Left hindlimb (tissue), 1 donor: ENCODE measurements at regions not wholly inside any gene's neighbourhood (a gene's known extent, or its start where the extent isn't known, plus 50 kb on each side); places are given as distances from the start of the nearest gene placed in this dataset.
"Not testable (repeated sequence)": the region's sequence is repeated elsewhere in the genome, so short reads cannot be mapped to it uniquely, and the experiment has no call there.

Source experiments
- DNase-seq: peaks from one replicate; pipeline ENCODE4 v3.0.0-alpha.2; 2018

DNA sequence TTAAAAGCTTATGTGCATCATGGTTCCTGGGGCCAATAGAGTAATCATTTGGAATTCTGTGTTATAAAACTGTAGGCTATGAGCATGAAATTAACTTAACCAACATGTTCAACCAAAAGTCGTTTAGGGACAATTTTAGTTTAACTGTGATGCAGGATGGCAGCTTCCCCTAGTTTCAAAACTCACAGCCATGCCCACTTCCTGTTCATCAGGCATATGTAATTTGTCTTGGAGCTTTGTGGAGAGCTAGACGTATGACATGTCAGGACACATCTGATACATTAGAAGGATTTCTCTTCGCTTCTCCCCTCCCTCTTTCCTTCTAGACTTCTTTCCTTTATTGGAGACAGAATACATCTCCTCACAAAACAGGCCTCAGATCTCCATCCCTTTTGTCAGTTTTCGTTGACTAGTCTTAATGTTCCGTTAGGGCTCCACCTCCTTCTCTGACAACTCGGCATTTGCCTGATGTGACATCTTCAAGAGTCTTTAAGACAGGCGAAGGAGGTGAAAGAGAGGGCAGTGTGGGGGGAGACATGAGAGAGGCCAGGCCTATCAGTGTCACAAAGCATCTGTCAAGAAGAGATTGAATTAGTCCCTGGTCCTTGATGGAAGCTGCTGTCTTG lies 176.0 kb downstream of the MSX2 start:
- no peak for DNase-seq

DNA sequence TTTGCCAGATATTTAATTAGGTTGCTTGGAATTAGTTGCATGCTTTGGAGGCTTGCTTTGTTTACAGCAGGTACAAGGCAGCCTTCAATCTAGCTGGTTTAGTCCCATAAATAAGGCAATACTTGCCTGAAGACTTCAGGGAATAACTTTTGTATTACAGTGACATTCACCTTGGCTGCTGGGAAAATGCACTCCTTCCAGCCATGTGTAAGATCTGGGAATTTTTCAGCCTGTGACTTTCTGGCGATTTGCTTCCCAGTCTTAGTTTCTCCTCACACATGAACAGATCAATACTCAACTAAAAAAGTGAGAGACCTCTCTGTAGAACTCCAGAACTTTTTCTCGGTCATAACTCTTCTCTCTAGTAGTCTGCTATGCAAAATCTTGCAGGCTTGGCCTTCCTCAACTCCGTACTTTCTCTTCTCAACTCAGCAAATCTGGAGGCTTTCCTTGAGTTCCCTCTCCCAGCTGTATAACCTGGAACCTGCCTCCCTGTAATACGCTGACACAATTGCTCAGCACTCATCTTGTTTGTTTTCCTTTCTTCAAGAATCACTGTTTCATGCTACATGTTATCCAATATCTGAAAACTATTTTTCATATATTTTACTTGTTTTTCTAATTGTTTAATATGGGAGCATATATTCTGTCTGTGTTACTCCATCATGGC lies 173.0 kb downstream of the MSX2 start:
- no peak for DNase-seq

DNA sequence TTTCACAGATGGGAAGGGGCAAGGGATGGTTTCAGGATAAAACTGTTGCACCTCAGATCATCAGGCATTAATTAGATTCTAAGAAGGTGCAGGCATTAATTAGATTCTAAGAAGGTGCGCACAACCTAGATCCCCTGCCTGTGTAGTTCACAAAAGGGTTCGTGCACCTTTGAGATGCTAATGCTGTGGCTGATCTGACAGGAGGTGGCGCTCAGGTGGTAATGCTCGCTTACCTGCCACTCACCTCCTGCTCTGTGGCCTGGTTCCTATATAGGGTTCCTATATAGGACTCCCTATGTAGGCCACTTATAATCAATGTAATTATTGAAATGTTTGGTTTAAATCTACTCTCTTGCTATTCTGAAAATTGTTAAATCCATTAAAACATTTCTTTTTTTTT lies 171.0 kb downstream of the MSX2 start:
- no peak for DNase-seq

DNA sequence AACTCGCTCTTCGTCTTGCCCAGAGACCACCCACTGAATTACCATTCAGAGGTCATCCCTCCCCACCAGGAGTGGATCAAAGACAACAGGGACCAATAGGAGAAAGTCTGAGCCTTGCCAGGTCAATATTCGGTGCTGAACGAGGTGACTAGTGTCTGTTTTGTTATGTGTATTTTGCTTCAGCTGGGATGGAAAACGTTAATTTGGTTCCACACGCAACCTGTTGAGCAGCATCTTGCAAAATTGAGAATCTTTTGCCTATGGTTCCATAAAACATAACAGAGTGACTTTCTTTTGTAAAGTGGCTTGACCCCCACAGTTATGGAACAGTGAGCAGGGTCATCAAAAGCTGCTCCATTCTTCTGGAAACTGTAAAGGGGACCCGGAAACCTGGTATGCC lies 168.4 kb downstream of the MSX2 start:
- DNase-seq, result no peak

DNA sequence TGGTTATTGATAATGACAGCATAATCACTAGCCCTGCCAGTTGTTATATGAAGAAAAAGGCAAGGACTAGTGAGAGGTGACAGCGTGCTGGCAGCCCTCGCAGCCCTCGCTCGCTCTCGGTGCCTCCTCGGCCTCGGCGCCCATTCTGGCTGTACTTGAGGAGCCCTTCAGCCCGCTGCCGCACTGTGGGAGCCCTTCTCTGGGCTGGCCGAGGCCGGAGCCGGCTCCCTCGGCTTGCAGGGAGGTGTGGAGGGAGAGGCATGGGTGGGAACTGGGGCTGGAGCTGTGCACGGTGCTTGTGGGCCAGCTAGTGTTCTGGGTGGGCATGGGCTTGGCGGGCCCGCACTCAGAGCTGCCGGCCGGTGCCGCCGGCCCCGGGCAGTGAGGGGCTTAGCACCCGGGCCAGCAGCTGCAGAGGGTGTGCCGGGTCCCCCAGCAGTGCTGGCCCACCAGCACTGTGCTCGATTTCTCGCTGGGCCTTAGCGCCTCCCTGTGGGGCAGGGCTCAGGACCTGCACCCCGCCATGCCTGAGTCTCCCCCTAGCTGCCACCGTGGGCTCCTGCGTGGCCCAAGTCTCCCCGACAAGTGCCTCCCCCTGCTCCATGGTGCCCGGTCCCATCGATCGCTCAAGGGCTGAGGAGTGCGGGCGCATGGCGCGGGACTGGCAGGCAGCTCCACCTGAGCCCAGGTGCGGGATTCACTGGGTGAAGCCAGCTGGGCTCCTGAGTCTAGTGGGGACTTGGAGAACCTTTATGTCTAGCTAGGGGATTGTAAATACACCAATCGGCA lies 156.2 kb downstream of the MSX2 start:
- DNase-seq, result not testable (repeated sequence)

DNA sequence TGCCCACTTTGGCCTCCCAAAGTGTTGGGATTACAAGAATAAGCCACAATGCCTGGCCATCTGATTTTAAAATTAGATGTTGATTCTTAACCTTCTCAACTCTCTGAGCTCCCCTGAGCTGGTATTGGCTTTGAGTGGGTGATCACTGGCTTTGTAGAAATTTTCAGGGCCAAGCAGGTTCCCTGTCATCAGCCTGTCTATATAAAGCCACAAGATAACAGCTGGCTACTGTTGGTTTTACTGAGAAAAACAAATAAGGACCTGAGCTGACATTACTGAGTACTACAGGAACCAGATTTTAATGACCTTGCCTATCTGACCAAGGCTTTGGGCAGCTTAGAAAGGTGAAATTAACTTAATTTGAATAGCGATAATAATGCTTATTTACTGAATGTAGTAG lies 153.6 kb downstream of the MSX2 start:
- DNase-seq, result no peak

DNA sequence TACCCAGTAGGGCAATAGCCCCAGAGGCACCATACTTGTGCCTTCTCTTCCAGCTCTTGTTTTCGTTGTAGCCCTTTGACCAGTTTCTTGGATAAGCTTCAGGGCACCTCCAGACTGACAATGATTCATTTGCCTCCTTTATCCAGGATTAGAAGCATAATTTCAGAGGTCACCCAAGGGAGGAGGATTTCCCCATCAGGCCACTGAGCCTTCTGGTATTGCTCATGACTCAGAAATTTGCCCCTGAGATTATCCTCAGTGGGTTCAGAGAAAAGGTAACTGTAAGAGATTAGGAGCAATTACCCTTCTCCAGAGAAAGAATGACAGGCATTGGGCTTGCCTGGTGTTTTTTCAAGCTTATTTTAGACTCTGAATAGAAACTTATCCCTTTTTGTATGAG lies 147.9 kb downstream of the MSX2 start:
- DNase-seq, result no peak

DNA sequence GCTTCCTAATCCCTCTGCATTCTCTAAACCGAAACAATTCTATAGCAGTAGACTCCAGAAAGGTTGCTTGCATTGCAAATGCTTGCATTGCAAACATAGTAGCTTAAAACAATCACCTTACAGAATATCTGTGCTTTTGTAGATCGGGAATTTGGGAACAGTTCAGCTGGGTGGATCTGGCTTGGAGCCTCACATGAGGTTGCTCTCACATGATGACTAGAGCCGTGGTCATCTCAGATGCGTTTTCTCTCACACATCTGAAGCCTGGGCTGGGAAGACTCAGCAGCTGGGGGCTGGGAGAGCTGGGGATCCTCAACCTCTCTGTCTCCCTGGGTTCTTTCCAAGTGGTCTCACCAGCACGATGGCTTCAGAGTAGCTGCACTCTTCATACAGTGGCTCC lies 127.8 kb downstream of the MSX2 start:
- DNase-seq, result no peak

DNA sequence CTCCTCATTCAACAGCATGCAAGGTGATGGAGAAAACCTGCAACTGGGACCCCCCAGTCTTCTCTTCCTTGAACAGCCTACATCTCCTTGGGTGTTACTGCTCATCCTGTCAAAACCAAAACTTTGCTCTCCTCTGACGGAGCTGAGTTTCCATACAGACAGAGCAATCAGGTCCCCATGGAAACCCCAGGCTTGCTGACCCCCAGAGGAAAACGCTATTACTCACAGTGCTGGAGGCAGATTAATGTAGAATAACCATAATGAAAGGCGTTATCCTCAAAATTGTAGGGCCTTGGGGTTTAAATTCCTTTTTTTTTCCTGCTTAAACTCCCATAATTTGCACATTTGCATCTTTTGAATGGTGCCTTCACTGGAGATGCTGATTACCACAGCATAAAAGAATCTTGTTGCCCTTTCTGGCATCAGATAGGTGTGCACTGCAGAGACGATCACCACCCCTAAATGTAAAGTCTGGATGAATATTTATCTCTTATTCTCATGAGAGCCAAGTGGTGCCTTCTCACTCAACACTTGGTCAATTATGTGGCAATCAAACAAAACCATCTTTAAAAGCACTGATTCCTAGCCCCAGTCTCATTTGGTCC lies 126.3 kb downstream of the MSX2 start:
- DNase-seq, result no peak

DNA sequence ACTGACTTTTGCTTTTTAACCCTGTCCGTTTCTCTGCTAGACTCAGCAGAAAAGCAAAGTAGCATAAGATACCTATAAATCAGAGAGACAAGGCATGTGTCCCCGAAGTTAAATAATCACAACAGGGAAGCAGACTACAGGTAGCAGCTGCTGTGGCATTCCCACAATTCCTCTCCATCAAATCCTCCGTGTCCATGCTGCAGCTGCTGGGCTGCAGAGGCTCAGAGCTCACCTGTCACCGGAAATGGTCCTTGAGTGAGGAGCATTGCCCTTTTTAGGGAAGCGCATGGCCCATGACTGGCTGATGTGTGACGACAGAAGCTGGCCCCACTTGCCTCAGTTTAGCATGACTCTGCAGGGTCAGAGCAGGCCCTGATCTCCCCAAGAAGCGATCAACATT lies 125.0 kb downstream of the MSX2 start:
- no peak for DNase-seq

DNA sequence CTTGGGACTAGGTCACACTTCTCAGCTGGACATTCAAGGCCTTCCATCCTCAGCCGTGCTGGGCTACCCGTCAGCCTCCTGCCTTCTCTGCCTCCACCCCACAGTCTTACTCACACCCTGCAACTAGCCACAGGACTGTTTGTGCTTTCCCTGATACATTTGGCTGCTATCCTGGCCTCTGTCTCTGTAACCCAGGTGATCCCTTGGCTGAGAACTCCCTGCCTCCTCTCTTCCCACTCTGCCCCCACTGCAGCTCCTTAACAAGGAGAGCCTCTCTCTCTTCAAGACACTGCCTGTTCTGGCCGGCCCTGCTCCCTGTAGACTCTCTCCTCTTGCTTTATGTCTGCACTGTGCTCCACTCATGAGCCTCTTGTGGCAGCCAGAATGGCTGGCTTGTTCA lies 120.6 kb downstream of the MSX2 start:
- no peak for DNase-seq

DNA sequence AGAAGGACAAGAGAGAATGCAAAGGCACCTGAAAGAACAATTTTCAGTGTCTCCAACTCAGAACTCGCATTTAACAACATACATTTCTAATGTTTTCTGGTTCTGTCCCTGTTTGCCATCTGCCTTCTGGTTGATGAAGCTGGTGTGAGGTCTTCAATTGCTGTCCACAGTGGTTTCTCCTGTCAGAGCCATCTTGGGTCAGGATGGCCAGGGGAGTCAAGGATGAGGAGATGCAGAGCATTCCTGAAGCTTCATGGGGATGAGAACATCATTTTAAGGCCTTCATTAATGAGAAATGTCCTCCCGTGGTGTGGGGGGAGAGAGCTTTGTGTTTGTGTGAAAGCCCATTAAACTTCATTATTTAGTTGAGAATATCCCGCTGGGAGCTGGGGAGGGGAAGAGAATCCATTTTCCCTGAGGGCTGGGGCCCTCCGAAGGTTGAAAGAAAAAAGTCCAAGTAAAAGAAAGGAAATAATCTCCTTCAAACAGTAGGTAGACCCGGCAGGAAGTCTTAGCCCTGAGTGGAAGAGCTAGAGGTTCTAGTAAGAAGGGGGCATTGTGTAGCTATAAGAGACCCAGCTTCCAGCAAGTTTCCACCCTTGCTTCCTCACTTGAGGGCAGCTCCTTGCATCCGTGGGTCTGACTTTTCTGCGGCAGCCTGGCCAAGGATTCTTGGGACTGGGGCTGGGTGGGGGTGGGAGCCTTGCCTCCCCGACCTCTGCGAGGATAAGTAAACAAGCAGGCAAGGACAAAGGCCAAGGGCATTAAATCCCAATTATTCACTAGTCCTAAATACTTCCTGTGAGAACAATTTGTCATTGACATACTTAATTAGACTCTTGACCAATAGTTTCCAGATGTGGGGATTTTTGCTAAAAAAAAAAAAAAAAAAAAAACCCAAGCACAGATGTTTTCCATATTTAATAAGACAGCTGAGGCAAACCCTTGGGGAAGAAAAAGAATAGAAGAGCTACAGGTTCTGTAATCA lies 119.2 kb downstream of the MSX2 start:
- no peak for DNase-seq

DNA sequence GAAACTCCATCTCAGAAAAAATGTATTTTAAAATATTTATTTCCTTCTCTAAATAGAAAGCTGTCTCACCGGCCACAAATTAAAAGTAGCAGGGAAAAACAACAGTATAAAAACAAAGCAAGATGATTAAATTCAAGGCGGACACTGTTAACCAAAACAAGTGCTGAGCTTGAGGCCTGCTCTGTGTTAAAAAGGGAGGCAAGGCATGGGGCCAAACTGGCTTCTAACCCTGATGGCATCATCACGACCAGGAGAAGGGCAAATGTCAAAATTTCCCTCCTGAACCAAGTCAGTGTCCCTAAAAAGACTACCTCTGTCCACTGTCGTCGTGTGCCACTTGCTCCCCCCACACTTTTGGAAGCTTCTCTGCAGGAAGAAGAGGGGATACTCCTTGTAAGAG lies 116.1 kb downstream of the MSX2 start:
- DNase-seq, result no peak

DNA sequence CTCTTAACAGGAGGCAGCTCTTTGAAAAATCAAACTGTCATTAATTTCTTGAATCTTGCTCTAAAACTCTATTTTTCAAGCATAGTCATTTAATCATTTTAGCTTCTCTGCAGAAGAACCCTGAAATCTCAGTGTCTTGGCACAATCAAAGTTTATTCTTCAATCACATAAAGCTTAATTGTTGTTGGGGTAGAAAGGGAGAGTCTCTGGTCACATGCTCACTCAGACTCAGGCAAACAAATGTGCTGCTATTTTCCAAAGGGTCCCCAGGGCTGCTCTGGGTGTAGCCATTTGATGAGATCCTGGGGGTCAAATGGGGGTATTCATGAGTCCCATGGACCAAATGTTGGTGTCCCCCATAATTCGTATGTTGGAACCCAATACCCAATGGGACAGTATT lies 114.8 kb downstream of the MSX2 start:
- DNase-seq, result no peak

DNA sequence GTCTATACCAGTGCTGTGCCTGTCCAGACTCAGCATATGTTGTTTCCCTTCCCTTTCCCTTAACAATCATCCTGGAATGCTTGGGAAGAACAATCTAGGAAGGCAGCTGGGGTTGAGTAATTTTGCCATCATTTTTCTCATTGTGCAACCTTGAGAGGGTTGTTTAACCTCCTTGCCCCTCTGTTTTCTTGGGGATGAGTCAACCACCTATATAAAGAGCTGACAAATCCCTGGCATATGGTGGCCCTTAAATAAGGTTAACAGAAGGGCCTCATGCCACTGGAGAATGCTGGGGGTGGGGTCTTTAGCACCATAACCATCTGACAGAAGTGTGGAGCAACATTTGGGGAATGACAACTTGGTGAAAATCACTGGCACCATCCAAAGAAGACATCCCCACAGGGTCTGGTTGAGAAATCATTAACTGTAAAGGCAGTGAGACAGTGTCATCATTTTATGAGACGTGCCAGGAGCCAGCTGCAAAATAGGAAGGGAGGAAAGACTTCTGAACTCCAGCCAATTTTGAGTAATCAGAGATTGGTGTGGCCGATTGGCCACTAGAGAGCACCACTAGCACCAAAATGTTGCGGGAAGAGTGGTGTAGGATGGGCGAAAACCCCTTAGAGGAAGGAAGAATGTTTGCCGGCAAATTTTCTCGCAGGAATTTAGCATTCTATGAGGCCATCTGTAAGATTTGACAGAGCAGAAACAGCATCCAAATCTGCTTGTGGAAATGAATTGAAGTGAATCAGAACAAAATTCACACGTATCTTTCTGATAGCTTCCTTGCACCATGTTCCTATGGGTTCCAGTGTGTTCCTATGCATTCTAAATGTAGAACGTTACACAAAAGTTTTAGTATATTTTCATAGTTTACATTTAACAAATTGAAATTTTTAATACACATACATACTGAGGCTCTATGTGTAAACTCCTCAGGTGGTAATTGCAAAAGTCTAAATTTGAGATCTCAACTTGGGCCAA lies 113.8 kb downstream of the MSX2 start:
- DNase-seq, result no peak

DNA sequence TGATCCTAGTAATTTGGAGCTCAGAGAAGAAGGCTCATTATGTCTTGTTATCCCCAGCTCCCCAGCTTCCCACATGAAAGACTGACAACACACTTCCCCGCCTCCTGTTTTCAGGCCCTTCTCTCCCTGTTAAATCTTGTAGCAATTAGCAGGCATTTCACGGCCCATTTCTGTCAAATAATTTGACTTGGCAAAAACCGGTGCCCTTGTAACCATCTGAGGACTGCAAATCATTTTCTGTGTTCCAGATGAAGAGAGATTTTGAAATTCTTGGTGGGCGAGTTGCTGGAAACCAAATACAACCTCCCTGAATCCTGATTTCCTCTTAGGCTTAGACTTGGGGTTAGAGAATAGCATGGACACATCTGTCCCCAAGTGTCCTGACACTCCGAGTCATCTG lies 109.7 kb downstream of the MSX2 start:
- DNase-seq, result no peak

DNA sequence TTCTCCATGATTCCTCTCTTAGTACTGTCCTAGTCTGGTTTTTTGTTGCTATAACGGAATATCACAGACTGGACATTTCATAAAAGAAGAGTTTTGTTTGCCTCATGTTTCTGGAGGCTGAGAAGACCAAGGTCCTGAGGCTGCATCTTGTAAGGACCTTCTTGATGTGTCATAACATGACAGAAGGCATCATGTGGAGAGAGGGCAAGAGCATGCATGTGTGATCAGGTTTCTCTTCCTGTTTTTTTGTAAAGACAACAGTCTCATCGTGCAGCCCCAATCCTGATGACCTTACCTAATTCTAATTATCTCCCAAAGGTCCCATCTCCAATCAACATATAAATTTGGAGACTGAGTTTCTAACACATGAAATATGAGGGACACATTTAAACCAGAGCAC lies 108.4 kb downstream of the MSX2 start:
- no peak for DNase-seq

DNA sequence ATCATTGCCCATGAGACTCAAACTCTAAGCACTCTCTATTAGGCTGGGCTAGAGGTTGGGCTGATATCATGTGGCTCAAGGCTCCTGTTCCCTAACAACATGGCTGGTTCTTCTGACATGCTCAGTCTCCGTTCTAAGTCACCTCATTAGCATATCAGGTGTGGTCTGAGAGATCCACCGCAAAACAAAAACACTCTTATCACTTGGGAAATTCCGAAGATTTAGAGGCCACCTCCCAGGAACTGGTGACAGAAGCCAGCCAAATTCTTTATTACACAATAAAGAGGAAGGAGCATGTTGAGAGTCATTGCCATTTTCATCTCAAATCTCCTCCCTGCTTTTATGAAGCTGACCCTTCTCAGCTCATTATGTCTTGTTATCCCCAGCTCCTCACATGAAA lies 107.6 kb downstream of the MSX2 start:
- DNase-seq, result no peak

DNA sequence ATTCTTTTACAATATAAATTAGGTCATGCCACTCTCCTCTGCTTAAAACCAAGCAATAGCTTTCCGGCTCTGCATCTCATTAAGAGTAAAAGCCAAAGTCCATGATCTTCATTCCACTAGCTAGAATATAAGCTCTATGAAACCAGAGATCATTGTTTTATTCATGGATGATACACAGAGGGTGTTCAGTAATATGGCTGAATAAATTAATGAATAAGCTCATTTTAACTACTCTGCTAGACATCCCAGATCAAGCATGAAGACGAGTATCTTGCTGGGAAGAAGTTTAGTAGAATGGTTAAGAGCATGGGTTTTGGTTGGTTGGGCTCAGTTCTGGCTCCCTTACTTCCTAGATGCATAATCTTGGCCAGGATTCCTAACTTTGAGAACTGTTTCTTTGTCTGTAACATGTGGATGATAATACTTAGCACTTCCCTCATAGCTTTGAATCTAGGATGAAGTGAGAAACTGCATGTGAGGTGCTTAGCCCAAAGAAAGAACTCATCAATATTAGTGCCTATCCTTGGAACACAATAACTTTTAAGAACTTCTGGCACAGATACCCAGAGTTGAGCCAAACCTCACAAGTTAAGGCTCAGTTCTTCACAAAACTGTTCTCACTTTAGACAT lies 106.8 kb downstream of the MSX2 start:
- DNase-seq, result no peak

DNA sequence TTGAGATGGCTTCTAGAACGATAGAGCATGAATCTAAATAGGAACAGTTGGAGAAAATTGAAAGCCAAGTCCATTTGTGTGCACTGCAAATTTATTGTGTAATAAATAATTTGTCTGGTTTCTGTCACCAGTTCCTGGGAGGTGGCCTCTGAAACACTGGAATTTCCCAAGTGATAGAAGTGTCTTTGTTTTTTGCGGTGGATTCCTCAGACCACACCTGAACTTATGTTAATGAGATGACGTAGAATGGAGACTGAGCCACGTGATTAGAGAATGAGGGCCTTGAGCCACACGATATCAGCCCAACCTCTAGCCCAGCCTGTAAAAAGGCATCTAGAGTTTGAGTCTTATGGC lies 105.1 kb downstream of the MSX2 start:
- DNase-seq, result no peak
